ENCODE measurements at regions not wholly inside any gene's neighbourhood (a gene's known extent, or its start where the extent isn't known, plus 50 kb on each side); places are given as distances from the start of the nearest gene placed in this dataset.

DNA sequence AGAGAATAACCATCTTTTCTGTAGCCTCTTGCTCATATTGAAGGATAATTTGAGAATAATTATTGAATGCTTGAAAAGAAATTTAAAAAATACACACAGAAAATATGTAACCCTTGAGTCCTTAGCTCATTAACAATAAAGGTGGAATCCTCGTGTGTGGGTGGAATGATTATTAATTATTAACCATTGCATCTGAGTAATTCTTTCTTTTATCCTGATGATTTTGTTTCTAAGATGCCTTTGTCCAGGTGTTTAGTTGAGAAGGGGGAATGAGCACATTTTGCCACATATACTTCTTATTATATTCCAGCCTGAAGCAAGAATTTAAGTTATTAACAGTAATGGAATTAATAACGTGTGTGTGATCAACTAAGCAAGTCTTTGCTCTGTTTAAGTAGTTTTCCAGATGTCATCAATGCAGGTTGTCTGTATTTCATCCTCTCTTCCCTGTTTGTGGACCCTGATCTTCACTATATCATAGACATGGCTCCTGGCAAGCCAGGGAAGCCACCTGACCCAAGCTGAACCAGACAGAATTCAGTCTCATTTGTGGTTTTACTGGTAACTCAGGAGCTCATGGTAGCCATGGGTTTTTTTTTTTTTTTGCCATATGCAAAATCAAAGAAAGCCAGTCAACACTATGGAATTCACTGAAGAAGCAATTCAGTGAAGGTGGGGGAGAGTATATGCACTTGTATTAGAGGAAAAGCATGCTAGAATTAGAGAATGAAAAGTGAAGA lies 144.3 kb downstream of the KIF20B start:
- DNase-seq (ENCODE audit: low spot score) (no peak), FAIRE-seq (no peak), ATAC-seq (no peak)
- Histone ChIP-seq H3K79me2 (ENCODE audit: insufficient read depth, low read length) (no peaks in the 10 kb centered on the region), H3K36me3 (replicated peaks in 1 of 2; ENCODE audit: control insufficient read depth in 1 of 2, insufficient read depth in 2 of 2, low read length in 2 of 2) (no peaks in the 10 kb centered on the region), H3K4me1 (ENCODE audit: insufficient read depth, low read length) (peaks cover 12% of the 10 kb centered on the region), H3K4me2 (ENCODE audit: low read depth, low read length) (no peak overlapping the region), H3K9me3 (ENCODE audit: low read length) (no peaks in the 10 kb centered on the region), H3K27me3 (ENCODE audit: control insufficient read depth in 1 of 2, insufficient read depth in 2 of 2, low read length in 2 of 2) (no peaks in the 10 kb centered on the region), H3K27ac (ENCODE audit: extremely low read length, insufficient read depth, low read length) (no peak overlapping the region), H3K9ac (ENCODE audit: insufficient read depth, low read depth, low read length) (no peak overlapping the region), H4K20me1 (ENCODE audit: insufficient read depth, low read length) (no peaks in the 10 kb centered on the region), H3K4me3 (replicated peaks in 1 of 3; ENCODE audit: insufficient read depth in 1 of 3, low read depth in 2 of 3, low read length in 3 of 3) (no peak overlapping the region), H2AFZ (ENCODE audit: low read length) (no peak overlapping the region)
- ChIA-PET POLR2A (no interaction called here), CTCF (ENCODE audit: low intra/inter-chr PET ratio, low total read pairs) (no interaction called here)
- in situ Hi-C loops (cut with HindIII; ENCODE audit: extremely low pct_ligation_motif_present, low pct_unique_long_range_greater_than_20kb): no loop called here
- 4% methylated on average over 2 of the region's 2 CpGs for WGBS (ENCODE audit: low lambda C conversion rate)
- BruUV-seq (replicated peaks): no TSS peak
- TF ChIP-seq ZNF607 (CRISPR knock-in tag; IDR thresholded peaks at IDR 0.05; ENCODE audit: borderline replicate concordance): no peak
- TF ChIP-seq NFKB2 (CRISPR knock-in tag; IDR thresholded peaks at IDR 0.05; ENCODE audit: borderline replicate concordance): no peak
- no peak for TF ChIP-seq THYN1 (CRISPR knock-in tag; IDR thresholded peaks at IDR 0.05; ENCODE audit: borderline replicate concordance, low read depth)
- TF ChIP-seq TBL1XR1 (IDR thresholded peaks at IDR 0.05; ENCODE audit: borderline replicate concordance, low read length, partially characterized antibody): no peak
- TF ChIP-seq ZNF296 (CRISPR knock-in tag; conservative IDR thresholded peaks at IDR 0.05): no peak
- TF ChIP-seq ZNF709 (CRISPR knock-in tag; IDR thresholded peaks at IDR 0.05): no peak
- TF ChIP-seq, protein P1, sequence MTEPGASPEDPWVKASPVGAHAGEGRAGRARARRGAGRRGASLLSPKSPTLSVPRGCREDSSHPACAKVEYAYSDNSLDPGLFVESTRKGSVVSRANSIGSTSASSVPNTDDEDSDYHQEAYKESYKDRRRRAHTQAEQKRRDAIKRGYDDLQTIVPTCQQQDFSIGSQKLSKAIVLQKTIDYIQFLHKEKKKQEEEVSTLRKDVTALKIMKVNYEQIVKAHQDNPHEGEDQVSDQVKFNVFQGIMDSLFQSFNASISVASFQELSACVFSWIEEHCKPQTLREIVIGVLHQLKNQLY (CRISPR knock-in tag; IDR thresholded peaks at IDR 0.05): no peak
- TF ChIP-seq MTA1 (CRISPR knock-in tag; IDR thresholded peaks at IDR 0.05; ENCODE audit: borderline replicate concordance): no peak
- TF ChIP-seq, protein P2, sequence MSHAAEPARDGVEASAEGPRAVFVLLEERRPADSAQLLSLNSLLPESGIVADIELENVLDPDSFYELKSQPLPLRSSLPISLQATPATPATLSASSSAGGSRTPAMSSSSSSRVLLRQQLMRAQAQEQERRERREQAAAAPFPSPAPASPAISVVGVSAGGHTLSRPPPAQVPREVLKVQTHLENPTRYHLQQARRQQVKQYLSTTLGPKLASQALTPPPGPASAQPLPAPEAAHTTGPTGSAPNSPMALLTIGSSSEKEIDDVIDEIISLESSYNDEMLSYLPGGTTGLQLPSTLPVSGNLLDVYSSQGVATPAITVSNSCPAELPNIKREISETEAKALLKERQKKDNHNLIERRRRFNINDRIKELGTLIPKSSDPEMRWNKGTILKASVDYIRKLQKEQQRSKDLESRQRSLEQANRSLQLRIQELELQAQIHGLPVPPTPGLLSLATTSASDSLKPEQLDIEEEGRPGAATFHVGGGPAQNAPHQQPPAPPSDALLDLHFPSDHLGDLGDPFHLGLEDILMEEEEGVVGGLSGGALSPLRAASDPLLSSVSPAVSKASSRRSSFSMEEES (CRISPR knock-in tag; IDR thresholded peaks at IDR 0.05): no peak
- TF ChIP-seq ZNF382 (CRISPR knock-in tag; IDR thresholded peaks at IDR 0.05; ENCODE audit: borderline replicate concordance): no peak
- no peak for TF ChIP-seq MTA3 (CRISPR knock-in tag; IDR thresholded peaks at IDR 0.05)
- no peak for TF ChIP-seq ASH2L (IDR thresholded peaks at IDR 0.05; ENCODE audit: insufficient read length, low read depth, low read length)
- TF ChIP-seq ZNF317 (CRISPR knock-in tag; IDR thresholded peaks at IDR 0.05): no peak
- no peak for TF ChIP-seq AGO2 (optimal IDR thresholded peaks at IDR 0.05; ENCODE audit: low read depth, low read length)
- TF ChIP-seq ZSCAN12 (CRISPR knock-in tag; IDR thresholded peaks at IDR 0.05): no peak
- TF ChIP-seq, protein P3, sequence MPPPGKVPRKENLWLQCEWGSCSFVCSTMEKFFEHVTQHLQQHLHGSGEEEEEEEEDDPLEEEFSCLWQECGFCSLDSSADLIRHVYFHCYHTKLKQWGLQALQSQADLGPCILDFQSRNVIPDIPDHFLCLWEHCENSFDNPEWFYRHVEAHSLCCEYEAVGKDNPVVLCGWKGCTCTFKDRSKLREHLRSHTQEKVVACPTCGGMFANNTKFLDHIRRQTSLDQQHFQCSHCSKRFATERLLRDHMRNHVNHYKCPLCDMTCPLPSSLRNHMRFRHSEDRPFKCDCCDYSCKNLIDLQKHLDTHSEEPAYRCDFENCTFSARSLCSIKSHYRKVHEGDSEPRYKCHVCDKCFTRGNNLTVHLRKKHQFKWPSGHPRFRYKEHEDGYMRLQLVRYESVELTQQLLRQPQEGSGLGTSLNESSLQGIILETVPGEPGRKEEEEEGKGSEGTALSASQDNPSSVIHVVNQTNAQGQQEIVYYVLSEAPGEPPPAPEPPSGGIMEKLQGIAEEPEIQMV (CRISPR knock-in tag; IDR thresholded peaks at IDR 0.05; ENCODE audit: low read depth): no peak
- no peak for TF ChIP-seq ZNF256 (CRISPR knock-in tag; conservative IDR thresholded peaks at IDR 0.05)
- TF ChIP-seq, protein P4, sequence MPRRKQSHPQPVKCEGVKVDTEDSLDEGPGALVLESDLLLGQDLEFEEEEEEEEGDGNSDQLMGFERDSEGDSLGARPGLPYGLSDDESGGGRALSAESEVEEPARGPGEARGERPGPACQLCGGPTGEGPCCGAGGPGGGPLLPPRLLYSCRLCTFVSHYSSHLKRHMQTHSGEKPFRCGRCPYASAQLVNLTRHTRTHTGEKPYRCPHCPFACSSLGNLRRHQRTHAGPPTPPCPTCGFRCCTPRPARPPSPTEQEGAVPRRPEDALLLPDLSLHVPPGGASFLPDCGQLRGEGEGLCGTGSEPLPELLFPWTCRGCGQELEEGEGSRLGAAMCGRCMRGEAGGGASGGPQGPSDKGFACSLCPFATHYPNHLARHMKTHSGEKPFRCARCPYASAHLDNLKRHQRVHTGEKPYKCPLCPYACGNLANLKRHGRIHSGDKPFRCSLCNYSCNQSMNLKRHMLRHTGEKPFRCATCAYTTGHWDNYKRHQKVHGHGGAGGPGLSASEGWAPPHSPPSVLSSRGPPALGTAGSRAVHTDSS (CRISPR knock-in tag; conservative IDR thresholded peaks at IDR 0.05): no peak
- no peak for TF ChIP-seq ZNF556 (CRISPR knock-in tag; IDR thresholded peaks at IDR 0.05; ENCODE audit: borderline replicate concordance)
- TF ChIP-seq CBFB (CRISPR knock-in tag; IDR thresholded peaks at IDR 0.05): no peak
- intact Hi-C loops (cut with micrococcal nuclease; ENCODE audit: unreplicated experiment): no loop called here

Measured in HepG2 (cell line).